Daoy (cell line): ENCODE measurements at regions not wholly inside any gene's neighbourhood (a gene's known extent, or its start where the extent isn't known, plus 50 kb on each side); places are given as distances from the start of the nearest gene placed in this dataset.
A peak's percentile ranks its signal among the peaks of the same experiment; 100 is the strongest.

Experiments
- DNase-seq: peaks from one replicate; pipeline ENCODE4 v3.0.0-alpha.2; 2015; ENCODE audit warnings: low read depth

- no peak for DNase-seq
Measured at GRCh38 chr3:147937891-147938290, 528.7 kb downstream of the ZIC1 start.

- DNase-seq: no peak
Measured at GRCh38 chr3:147939425-147939824, 530.3 kb downstream of the ZIC1 start.

GRCh38 chr3:147939839-147940238, 530.7 kb downstream of the ZIC1 start:
- DNase-seq: no peak

- DNase-seq: no peak
Measured at GRCh38 chr3:147940405-147941193, 531.4 kb downstream of the ZIC1 start.

- no peak for DNase-seq
Measured at GRCh38 chr3:147941969-147942368, 532.8 kb downstream of the ZIC1 start.

GRCh38 chr3:147943265-147943945, 534.2 kb downstream of the ZIC1 start:
- DNase-seq: peak; percentile 86

- DNase-seq: peak; percentile 76
Measured at GRCh38 chr3:147945968-147946519, 536.9 kb downstream of the ZIC1 start.

- DNase-seq: no peak
Measured at GRCh38 chr3:147956615-147957014, 547.5 kb downstream of the ZIC1 start.

GRCh38 chr3:147958754-147959153, 549.6 kb downstream of the ZIC1 start:
- no peak for DNase-seq

- no peak for DNase-seq
Measured at GRCh38 chr3:147960786-147961185, 551.6 kb downstream of the ZIC1 start.

GRCh38 chr3:147962408-147963164, 553.4 kb downstream of the ZIC1 start:
- no peak for DNase-seq

- DNase-seq: no peak
Measured at GRCh38 chr3:147963711-147964110, 554.5 kb downstream of the ZIC1 start.

- no peak for DNase-seq
Measured at GRCh38 chr3:147975165-147975564, 566.0 kb downstream of the ZIC1 start.

- DNase-seq: no peak
Measured at GRCh38 chr3:147977001-147977400, 567.8 kb downstream of the ZIC1 start.

GRCh38 chr3:147987549-147987948, 578.4 kb downstream of the ZIC1 start:
- DNase-seq: no peak

GRCh38 chr3:147989344-147989743, 580.2 kb downstream of the ZIC1 start:
- DNase-seq: no peak

GRCh38 chr3:148002705-148003205, 593.6 kb downstream of the ZIC1 start:
- DNase-seq: no peak

GRCh38 chr3:148004331-148004730, 595.2 kb downstream of the ZIC1 start:
- DNase-seq: no peak

GRCh38 chr3:148005456-148005855, 596.3 kb downstream of the ZIC1 start:
- no peak for DNase-seq

GRCh38 chr3:148006508-148006907, 597.3 kb downstream of the ZIC1 start:
- peak; percentile 86 for DNase-seq

GRCh38 chr3:148008591-148008990, 599.4 kb downstream of the ZIC1 start:
- no peak for DNase-seq

- no peak for DNase-seq
Measured at GRCh38 chr3:148020861-148021260, 611.7 kb downstream of the ZIC1 start.
